Epithelial cell of prostate (primary cell): ENCODE measurements at regions not wholly inside any gene's neighbourhood (a gene's known extent, or its start where the extent isn't known, plus 50 kb on each side); places are given as distances from the start of the nearest gene placed in this dataset.
"Not testable (repeated sequence)": the region's sequence is repeated elsewhere in the genome, so short reads cannot be mapped to it uniquely, and the experiment has no call there.

Experiments
- DNase-seq: peaks from one replicate; pipeline ENCODE4 v3.0.0-alpha.2; 2011; ENCODE audit warnings: low read depth, low spot score
- H3K27ac ChIP-seq: fragments of 450-650 bp; 2 replicates; pipeline ENCODE4 v1.5.1; 2017; ENCODE audit warnings: mild to moderate bottlenecking

DNA sequence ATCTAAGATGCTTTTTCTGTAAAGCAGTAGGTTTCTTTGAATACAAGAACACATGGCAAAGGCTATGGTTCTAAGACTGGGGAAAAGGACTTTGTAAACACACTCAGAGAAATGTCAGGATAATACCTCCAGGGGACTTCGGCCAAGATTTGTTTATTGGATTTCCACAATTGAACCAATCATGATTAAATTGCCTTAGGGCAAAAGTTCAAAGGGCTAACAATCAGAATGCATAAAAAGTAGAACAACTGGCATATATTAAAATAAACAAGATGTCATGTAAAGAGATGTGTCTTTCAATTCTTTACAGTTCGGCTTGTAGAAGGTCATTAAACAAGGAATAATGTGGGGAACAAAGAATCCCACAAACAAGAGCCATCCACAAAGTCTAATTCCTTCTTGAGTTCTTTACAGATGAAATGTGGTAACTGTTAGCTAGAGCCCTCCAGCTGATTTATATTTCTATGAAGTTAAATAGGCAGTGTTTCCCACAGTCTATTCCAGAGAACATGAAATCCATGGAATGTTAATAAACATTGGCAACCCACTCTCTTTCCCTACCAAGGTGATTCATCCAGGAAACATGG is 565.5 kb downstream of the ZNF608 start:
- no peak overlapping the region for H3K27ac ChIP-seq
- no peak for DNase-seq

DNA sequence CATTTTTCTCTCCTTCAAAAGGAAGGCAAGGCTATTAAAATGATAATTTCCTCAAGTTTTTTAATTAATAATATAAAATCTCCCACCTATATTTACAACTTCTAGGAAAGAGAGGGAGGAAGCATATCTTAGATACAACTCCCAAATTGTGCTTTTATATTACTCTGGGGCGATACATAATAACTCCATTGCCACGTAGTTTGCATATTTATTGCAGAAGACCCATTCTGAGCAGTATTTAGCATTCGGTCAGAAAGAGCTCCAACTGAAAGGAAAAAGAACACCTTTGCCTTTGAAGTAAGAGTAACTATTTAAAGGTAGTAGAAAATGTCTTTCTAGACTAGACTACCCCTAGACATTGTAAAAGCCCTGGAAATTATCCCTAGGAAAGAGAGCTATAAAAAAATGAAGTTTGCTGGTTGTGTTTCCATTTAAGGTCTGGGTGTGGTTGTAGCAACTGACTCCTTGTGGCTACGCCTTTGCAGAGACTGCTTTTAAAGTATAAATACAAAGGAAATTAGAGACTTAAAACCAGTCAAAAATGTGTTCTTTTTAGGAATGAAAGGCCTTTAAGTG is 566.1 kb downstream of the ZNF608 start:
- H3K27ac ChIP-seq = no peak overlapping the region
- no peak for DNase-seq

DNA sequence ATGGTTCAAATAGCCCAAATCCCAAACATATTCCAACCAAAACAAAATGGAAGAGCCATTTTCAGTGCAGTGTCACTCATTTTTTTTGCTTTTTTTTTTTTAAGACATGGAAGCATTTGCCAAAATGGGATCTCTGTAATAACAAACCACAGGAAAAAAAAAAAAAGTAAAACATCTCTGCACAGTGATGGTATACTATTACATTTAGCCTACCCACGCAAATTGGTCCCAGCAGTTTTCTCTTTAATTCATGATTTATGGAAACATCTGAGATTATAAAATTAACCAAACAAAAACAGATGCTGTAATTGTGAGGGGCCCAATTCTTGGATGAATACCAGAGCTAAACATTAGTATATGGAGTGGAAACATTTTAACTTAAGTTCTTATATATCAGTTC is 566.6 kb downstream of the ZNF608 start:
- DNase-seq = no peak
- H3K27ac ChIP-seq = no peak overlapping the region

DNA sequence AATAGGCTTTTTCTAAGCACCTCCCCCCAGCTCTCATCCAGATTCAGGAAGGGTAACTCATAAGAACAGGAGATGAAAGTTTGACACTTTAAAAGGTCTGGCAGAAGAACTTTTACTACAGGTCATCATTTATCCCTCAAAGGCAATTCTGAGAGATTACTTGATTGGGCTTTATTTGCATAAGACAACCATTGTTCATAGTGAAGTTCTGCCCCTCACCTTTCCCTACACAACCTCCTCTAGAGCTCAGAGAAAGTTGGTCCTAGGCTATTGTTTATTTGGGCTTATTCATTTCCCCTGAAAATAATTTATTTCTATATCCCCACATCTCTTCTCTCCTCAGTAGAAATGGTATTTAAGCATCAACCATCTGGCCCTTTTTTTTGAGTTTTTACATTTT is 568.4 kb downstream of the ZNF608 start:
- no peak for DNase-seq

DNA sequence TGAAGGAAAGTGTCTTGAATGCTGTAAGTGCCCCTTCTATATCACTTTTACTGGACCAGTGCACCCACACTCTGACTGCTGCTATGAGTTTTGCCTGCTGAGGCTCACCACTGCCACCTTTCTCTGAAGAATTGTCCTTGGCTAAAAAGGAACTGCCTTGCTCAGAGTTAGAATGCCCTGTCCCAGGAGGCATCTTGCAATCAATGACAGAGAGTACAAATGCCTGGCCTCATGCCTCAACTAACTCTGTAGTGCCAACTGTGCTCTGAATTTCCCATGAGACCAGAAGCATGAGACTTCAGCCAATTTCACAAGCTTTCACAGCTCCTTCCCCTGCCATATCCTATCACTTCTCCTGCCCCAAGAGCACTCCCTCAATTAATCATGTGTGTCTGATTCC is 569.7 kb downstream of the ZNF608 start:
- DNase-seq = no peak
- no peak overlapping the region for H3K27ac ChIP-seq

More for the DNA sequence above, 568.4 kb downstream of the ZNF608 start:
- no peak overlapping the region for H3K27ac ChIP-seq

DNA sequence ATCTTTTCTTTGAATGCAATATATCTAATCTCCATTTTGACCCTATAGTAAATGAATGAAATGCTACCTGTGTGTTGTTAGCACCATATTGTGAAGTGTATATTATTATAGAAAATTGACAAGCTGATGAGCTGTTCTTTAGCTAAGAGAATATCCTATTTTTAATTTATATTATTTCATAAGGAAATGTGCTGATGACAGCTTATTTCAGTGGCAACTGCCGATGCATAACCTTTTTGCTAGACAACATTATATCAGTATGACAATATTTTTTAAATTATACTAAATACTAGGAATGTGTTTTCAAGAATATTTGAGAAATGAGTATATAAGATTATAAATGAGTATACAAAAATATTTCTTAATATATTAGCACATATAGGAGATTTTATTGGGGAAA is 573.1 kb downstream of the ZNF608 start:
- no peak for DNase-seq
- H3K27ac ChIP-seq = no peak overlapping the region

DNA sequence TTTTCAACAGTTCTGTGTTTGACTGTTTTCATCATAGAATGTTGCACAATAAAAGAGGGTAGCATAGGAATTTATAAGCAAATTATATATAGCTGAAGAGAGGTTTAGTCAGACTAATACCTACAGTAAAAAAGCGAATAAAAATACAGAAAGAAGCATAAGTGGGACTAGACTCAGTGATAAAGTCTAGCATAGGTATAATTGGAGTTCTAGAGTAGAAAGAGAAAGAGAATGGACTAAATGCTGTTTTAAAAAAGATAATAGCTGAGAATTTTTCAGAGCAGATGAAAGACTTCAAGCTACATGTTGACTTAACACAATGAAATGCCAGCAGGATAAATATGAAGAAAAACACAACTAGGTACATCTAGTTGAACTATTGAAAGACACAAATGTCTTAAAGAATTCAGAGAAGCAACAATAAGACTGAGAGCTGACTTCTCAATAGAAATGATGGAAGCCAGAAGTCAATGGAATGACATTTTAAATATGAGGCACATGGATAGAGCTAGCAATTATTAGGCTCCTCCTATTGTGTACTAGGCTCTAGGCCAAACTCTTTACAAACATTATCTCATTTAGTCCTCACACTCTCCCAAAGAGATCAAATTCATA is 573.9 kb downstream of the ZNF608 start:
- H3K27ac ChIP-seq = no peak overlapping the region
- DNase-seq = no peak

DNA sequence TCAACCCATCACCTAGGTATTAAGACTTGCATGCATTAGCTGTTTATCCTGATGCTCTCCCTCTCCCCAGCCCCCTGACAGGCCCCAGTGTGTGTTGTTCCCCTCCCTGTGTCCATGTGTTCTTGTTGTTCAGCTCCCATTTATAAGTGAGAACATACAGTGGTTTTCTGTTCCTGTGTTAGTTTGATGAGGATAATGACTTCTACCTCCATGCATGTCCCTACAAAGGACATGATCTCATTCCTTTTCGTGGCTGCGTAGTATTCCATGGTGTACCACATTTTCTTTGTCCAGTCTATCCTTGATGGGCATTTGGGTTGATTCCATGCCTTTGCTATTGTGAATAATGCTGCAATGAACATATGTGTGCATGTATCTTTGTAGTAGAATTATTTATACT is 578.3 kb downstream of the ZNF608 start:
- not testable (repeated sequence) for H3K27ac ChIP-seq, DNase-seq

DNA sequence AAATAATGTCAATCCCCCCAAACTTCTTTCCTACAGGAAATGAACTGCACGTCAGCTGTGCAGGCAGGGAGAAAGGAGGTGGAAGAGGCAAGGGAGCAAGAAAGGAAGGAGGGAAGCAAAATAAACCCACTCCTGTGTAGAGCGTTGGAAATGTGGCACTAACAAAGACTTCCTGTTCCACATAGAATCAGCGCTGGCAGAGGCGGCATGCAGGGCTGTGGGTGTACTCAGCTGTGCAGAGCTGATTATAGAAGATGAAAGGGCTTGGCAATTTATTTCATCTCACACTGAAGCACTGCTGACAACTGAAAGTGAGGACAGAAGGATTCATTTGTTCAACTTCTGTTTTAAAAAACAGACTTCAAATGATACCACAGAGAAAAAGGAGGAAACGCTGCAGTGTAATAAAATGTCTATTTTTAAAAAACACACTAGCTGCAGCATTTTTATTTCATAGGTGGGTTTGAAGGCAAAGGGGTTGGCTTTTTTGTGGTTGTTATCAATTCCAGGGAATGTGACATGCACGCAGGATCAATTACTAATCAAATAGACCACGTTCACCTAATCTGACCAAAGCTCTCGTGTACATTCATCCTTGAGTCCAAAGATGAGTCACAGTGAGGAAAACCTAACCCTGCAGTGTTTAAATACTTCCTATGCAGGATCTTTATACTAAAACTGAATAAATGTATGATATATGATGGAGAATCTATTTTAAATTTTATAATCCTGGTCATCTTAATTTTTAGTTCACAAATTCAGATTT is 583.5 kb downstream of the ZNF608 start:
- no peak for DNase-seq
- no peak overlapping the region for H3K27ac ChIP-seq

DNA sequence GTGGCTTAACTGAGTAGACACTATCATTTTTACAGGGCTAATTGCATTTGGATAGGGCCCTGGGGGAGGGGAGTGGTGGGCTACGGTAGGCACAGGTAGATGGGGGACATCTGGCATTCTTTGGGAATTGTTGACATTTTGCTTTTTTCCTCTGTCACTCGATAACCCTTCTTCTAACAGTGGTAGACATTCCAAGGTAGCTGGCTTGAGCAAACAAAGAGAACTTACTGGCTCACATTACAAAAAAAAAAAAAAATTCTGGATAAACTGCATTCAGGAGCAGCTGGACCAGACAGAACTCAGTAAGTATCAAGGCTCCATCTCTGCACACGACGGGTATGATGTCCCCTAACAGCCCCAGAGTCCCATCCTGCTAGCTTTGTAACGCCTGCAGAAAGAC is 585.2 kb downstream of the ZNF608 start:
- H3K27ac ChIP-seq = no peak overlapping the region
- DNase-seq = no peak

DNA sequence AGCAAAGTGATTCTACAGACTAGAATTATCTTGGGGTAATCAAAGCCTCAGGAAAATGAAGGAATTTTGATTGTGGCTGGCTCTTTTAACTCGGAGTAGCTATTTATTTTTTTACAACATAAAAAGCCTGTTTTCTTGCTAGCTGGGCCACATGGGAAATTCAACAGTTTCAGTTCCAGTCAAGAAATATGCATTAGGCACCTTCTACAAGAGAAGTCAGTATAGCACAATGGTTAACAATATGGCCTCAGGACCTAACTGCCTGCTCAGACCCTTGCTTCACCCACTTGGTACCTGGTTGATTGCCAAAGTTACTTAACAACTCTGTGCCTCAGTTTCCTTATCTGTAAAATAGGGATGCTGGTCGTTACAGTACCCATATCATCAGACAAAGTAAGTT is 586.2 kb downstream of the ZNF608 start:
- DNase-seq = no peak
- H3K27ac ChIP-seq = no peak overlapping the region

DNA sequence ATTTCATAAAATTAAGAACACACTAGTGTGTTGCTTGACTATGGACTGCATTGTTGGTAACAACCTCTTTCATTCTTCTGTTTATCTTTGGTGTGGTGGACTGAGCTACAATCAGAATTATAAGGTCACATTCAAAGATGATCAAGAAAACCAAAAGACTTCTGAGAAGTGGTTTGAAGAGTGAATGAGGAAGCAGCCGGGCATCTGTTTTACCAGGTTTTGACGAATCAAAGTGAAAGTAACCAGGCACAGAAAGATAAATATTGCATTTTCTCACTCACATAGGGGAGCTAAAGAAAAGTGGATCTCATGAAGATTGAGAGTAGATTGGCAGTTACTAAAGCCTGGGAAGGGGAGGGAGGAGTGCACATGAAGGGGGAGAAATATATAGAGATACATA is 589.1 kb downstream of the ZNF608 start:
- no peak for DNase-seq
- no peak overlapping the region for H3K27ac ChIP-seq

DNA sequence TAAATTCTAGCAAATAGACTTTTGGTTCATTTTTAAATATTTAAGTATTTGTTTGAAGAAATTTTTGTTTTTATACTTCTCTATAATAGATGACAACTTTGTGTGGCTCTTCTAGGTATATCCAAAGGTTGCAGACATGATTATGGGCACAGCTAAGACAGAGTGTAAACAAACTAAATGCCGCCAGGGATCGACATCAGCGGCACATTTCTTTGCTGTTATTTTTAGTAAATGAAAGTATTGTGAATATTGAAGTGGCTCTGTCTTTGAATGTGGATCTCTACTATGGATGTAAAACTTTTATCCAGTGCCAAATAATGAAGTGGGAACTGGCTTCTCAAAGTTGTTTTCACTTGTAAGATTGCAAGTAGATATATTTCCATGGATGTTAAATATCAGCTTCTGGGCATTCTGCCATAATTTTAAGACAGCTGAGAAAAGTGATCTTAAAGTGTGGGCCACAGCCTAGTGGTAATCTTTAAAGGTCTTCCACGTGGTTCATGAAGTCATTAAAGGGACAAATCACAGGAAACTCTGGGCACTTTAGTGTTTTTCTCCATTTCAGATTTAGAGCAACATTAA is 589.9 kb downstream of the ZNF608 start:
- H3K27ac ChIP-seq = no peak overlapping the region
- no peak for DNase-seq

DNA sequence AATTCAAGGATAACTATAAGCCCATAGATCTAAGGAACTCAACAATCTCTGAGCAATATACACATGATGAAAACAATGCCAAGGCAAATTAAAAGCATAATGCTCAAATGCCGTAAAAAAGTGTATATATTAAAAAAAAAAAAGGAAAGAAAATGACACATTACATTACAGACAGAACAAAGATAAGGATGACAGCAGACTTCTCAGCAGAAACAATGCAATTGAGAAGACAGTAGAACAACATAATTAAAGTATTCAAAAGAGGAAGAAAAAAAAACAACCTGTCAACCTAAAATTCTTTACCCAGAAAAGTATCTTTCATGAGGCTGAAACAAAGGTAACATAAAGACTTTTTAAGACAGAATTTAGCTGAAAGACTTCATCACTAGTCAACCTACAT is 591.7 kb downstream of the ZNF608 start:
- DNase-seq = no peak
- H3K27ac ChIP-seq = no peak overlapping the region

DNA sequence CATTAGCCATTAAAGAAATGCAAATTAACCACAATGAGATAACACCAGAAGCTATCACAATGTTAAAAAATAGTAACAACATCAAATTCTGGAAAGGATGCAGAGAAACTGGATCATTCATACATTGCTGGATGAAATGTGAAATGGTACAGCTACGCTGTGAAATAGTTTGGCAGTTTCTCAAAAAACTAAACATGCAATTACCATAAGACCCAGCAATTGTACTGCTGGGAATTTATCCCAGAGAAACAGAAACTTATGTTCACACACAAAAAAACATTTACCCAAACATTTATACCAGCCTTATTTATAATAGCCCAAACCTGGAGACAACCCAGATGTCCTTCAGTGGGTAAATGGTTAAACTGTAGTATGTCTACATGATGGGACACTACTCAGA is 592.9 kb downstream of the ZNF608 start:
- H3K27ac ChIP-seq = no peak overlapping the region
- DNase-seq = no peak

DNA sequence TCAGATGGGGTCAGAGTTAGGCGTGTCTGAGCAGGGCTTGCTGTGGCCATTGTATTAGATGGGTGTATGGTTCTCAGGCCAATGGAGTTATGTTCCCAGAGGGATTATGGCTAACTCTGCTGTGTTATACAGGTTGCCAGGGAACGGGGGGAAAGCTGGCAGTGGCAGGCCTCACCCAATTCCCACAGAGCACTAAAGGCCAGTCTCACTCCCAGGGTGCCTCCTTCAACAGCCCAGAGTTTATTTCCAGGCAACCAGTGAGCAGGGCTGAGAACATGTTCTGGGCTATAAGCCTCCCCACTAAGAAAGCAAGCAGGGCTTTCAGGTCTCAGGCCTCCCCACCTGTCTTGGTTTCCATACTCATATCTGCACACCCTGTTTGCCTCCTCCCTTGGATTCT is 597.9 kb downstream of the ZNF608 start:
- DNase-seq = no peak
- H3K27ac ChIP-seq = no peak overlapping the region

DNA sequence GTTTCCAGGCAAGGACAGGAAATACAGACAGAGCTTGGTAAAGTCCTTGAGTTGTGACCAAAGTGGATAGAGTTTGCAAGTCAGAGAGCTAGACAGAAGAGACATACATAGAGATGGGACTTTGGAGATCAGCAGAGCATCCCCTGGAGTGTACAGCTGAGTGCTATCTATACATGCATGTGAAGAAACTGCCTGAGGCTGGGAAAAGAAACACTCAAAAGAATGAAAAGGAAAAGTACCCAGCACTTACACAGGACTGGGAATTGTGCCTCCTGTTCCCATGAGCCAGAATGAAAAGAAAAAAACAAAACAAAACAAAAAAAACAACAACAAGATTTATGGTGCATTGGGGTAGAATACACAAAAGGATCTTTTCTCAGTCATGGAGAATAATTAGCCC is 606.4 kb downstream of the ZNF608 start:
- H3K27ac ChIP-seq = no peak overlapping the region
- no peak for DNase-seq

DNA sequence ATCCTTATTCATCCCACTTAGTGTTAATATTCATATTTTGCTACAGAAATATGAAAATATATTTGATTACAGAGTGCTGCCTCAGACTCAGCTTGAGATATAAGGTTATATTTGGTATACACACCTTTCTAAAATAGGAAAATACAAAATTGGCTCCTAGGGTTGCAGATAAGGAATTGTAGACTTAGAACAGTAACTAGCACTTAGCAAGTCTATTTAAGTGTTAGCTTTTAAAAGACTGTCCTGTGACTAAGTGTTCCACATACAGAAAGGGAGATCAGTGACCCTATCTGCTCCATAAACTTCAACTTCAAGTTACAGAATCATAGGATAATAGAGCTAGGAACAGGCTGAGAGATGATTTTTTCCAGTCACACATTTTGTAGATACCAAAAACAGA is 607.0 kb downstream of the ZNF608 start:
- no peak overlapping the region for H3K27ac ChIP-seq
- no peak for DNase-seq

DNA sequence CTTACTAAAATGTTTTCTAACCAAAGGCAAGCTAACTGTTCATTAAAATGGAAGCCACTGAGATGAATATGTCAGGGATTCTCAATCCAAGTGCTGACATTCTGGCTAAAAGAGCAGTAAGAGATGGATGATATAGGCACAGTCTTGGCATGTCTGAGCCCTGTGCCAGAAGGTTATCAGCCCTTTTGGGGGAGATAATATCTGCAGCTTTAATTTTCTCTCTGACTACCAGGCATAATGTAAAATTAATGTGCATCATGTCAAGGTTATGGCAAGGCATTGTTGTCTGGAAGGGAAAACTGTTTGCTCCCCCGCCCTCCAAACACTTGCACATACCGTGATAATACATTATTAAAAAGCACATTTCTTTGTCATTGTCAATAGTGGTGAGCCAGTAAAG is 609.8 kb downstream of the ZNF608 start:
- H3K27ac ChIP-seq = no peak overlapping the region
- no peak for DNase-seq

DNA sequence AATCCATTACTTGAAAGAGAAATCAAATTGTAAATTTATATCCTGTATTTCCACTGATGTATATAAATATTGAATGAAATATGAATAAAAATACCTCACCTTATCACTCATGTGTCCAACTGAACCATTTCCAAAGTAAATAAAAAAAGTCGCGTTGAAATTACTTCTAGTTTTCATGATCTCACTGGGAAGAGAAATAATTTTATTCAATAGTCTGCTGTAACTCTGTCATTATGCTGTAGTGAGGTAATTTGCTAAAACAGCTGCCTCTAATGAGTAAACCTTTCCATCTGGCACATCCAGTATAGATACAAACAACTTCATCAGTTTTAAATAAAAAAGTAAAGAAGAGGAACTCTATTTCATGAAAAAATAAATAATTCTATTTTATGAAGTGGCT is 611.5 kb downstream of the ZNF608 start:
- H3K27ac ChIP-seq = no peak overlapping the region
- DNase-seq = no peak

DNA sequence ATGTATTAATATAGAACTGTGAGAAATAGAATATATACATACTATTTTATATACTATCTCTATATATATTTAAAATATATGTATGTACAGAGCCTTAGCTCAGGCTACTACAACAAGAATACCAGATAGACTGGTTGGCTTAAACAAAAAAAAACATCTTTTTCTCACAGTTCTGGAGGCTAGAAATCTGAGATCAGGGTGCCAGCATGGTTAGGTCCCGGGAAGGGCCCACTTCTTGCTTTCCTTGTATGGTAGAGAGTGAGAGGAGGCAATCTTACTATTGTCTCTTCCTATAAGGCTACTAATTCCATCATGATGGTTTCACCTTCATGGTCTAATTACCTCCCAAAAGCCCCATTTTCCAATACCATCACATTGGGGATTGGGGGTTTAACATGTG is 613.0 kb downstream of the ZNF608 start:
- DNase-seq = no peak
- H3K27ac ChIP-seq = no peak overlapping the region
